ENCODE measurements at regions not wholly inside any gene's neighbourhood (a gene's known extent, or its start where the extent isn't known, plus 50 kb on each side); places are given as distances from the start of the nearest gene placed in this dataset.

- DNase-seq (ENCODE audit: low read depth), result no peak
- in situ Hi-C loops (cut with HindIII; ENCODE audit: low sequenced_read_pairs), result no loop called here
- no peak overlapping the region for H3K4me3 ChIP-seq (ENCODE audit: low read depth, low read length)
- TF ChIP-seq CTCF (IDR thresholded peaks at IDR 0.05; ENCODE audit: low read depth, low read length, missing control alignments), result no peak
Measured at GRCh38 chr14:47826809-47827208, 151.4 kb upstream of the MDGA2 start.

GRCh38 chr14:47822326-47822725 lies 146.9 kb upstream of the MDGA2 start:
- no peak for DNase-seq (ENCODE audit: low read depth)
- no peak overlapping the region for H3K4me3 ChIP-seq (ENCODE audit: low read depth, low read length)
- in situ Hi-C loops (cut with HindIII; ENCODE audit: low sequenced_read_pairs), result no loop called here
- no peak for TF ChIP-seq CTCF (IDR thresholded peaks at IDR 0.05; ENCODE audit: low read depth, low read length, missing control alignments)

DNA sequence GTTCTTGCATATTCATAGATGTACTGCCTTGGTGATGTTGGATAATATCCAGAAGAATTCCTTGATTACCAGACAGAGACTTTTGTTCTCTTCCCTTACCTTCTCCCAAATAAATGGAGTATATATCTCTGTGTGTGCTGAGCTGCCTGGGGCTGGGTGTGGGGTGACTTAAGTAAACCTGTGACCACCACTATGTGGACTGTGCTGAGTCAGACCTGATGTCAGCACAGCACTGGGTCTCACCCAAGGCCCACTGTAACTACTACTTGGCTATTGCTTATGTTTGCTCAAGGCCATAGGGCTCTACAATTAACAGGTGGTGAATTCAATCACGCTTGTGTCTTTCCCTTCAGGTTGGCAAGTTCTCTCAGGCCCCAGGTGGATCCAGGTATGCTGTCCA lies 145.7 kb upstream of the MDGA2 start:
- in situ Hi-C loops (cut with HindIII; ENCODE audit: low sequenced_read_pairs), result no loop called here
- DNase-seq (ENCODE audit: low read depth), result no peak
- no peak overlapping the region for H3K4me3 ChIP-seq (ENCODE audit: low read depth, low read length)
- no peak for TF ChIP-seq CTCF (IDR thresholded peaks at IDR 0.05; ENCODE audit: low read depth, low read length, missing control alignments)

DNA sequence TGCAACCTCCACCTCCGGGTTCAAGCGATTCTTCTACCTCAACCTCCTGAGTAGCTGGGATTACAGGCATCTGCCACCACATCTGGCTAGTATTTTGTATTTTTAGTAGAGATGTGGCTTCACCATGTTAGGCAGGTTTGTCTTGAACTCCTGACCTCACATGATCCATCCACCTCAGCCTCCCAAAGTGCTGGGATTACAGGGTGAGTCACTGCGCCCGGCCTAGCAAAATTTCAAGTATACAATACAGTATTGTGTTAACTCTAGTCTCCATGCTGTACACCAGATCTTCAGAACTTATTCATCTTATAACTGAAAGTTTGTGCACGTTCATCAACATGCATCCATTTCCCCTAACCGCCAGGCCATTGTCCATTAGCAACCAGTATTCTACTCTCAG lies 115.1 kb upstream of the MDGA2 start:
- no peak for DNase-seq (ENCODE audit: low read depth)

GRCh38 chr14:47785058-47785457 lies 109.7 kb upstream of the MDGA2 start:
- in situ Hi-C loops (cut with HindIII; ENCODE audit: low sequenced_read_pairs), result no loop called here
- TF ChIP-seq CTCF (IDR thresholded peaks at IDR 0.05; ENCODE audit: low read depth, low read length, missing control alignments), result no peak
- DNase-seq (ENCODE audit: low read depth), result no peak
- no peak overlapping the region for H3K4me3 ChIP-seq (ENCODE audit: low read depth, low read length)

More for the DNA sequence above, 115.1 kb upstream of the MDGA2 start:
- no peak overlapping the region for H3K4me3 ChIP-seq (ENCODE audit: low read depth, low read length)
- in situ Hi-C loops (cut with HindIII; ENCODE audit: low sequenced_read_pairs), result no loop called here
- no peak for TF ChIP-seq CTCF (IDR thresholded peaks at IDR 0.05; ENCODE audit: low read depth, low read length, missing control alignments)

- H3K4me3 ChIP-seq (ENCODE audit: low read depth, low read length), result no peak overlapping the region
- DNase-seq (ENCODE audit: low read depth), result no peak
- in situ Hi-C loops (cut with HindIII; ENCODE audit: low sequenced_read_pairs), result no loop called here
- no peak for TF ChIP-seq CTCF (IDR thresholded peaks at IDR 0.05; ENCODE audit: low read depth, low read length, missing control alignments)
Measured at GRCh38 chr14:47778631-47779030, 103.2 kb upstream of the MDGA2 start.

GRCh38 chr14:47772652-47773051 lies 97.2 kb upstream of the MDGA2 start:
- H3K4me3 ChIP-seq (ENCODE audit: low read depth, low read length), result no peak overlapping the region
- in situ Hi-C loops (cut with HindIII; ENCODE audit: low sequenced_read_pairs), result no loop called here
- no peak for DNase-seq (ENCODE audit: low read depth)
- TF ChIP-seq CTCF (IDR thresholded peaks at IDR 0.05; ENCODE audit: low read depth, low read length, missing control alignments), result no peak

Data from astrocyte of the cerebellum (primary cell).